GM12873 (cell line): ENCODE measurements at regions not wholly inside any gene's neighbourhood (a gene's known extent, or its start where the extent isn't known, plus 50 kb on each side); places are given as distances from the start of the nearest gene placed in this dataset.

Experiments used
- TF ChIP-seq, protein P1 (sequence below): IDR thresholded peaks from 2 replicates; pipeline ENCODE4 v1.5.1; 2012; ENCODE audit warnings: low read depth, mild to moderate bottlenecking, moderate library complexity, low read length, control low read depth; ENCODE audit not compliant: insufficient read depth; ENCODE audit errors: missing control alignments

DNA sequence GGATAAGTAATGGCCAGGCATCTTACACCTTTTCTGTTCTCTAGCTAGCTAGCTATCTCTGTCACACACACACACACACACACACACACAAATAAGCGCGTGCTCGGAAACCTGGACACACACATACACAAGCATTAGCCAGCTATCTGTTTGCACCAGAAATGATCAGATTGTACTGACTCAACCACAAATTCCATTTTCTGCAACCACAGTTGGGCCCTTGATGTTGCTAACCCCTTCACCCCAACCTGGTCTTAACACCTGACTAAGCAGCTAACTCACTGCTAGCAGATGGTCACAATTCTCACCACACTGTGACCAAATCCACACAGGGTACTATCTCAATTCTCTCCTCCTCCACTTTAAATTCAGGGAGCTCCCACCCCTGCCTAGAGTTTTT lies 183.0 kb upstream of the THBS1 start:
- TF ChIP-seq, protein P1, sequence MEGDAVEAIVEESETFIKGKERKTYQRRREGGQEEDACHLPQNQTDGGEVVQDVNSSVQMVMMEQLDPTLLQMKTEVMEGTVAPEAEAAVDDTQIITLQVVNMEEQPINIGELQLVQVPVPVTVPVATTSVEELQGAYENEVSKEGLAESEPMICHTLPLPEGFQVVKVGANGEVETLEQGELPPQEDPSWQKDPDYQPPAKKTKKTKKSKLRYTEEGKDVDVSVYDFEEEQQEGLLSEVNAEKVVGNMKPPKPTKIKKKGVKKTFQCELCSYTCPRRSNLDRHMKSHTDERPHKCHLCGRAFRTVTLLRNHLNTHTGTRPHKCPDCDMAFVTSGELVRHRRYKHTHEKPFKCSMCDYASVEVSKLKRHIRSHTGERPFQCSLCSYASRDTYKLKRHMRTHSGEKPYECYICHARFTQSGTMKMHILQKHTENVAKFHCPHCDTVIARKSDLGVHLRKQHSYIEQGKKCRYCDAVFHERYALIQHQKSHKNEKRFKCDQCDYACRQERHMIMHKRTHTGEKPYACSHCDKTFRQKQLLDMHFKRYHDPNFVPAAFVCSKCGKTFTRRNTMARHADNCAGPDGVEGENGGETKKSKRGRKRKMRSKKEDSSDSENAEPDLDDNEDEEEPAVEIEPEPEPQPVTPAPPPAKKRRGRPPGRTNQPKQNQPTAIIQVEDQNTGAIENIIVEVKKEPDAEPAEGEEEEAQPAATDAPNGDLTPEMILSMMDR: no peak

DNA sequence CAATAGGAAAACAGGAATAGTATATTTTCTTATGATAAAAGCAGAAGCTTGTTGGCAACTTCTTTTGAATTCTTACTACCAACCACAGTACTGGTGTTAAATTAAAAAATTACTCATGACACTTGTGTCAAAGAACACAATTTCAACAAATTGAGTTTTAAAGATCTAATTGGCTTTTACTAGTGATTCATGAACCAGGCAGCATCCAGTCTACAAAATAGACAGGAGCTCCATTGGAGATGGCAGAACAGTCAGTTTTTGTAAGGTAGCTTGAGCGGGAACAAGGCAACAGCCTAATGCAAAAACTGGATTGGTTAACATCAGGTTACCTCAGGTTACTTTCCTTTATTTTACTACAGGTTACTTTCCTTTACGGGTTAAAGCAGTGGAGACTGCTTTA lies 181.3 kb upstream of the THBS1 start:
- TF ChIP-seq, protein P1: no peak

DNA sequence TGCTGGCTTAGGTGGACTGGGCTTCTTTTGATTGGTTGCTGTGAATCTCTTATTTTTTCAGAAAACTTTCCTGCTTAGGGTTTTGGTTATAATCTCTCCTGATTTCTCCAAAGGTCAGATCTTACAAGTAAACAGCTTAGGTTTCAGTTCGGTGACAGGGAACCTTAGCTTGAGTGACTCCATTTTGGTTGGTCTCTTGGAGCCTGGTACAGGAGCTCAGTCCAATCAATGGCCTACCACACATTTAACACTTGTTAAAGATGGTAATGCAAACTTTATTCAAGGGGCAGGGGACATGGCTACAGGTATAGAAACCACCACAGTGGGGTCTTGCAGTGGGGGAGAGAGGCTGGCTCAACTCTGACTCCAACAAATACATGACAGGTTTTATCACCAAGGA lies 180.9 kb upstream of the THBS1 start:
- TF ChIP-seq, protein P1: no peak

DNA sequence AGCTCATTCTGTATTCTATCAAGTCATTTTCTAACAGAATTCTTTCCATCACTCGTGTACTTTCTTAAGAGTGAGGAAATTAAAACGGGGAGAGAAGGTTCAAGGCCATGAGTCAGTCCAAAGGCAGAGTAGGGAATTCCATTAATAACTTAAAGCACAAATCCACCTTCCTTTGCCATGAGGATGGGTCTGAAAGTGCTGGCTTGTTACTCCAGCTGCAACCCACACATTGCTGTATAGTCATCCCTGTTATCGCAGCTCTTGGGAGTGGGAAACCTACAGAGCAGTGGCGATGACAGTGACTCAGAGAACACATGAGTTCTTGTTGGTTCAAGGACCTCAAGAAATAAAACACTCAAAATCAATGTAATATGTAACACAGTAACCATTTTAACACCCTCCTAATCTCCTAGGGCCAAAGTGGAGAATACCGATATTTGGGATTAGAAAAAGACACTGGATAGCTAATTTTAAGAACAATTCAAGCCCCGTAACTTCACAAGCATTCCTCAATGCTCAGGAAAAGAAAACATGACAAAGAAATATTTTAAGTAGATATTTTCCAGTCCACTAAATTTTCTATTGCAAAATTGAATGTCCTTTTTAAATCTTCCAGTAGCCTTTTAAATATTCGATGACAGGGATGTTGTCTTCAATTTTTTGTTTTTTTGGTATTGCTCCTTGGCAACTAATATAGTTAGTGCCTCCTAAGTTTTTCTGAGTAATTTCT lies 179.9 kb upstream of the THBS1 start:
- TF ChIP-seq, protein P1: no peak

DNA sequence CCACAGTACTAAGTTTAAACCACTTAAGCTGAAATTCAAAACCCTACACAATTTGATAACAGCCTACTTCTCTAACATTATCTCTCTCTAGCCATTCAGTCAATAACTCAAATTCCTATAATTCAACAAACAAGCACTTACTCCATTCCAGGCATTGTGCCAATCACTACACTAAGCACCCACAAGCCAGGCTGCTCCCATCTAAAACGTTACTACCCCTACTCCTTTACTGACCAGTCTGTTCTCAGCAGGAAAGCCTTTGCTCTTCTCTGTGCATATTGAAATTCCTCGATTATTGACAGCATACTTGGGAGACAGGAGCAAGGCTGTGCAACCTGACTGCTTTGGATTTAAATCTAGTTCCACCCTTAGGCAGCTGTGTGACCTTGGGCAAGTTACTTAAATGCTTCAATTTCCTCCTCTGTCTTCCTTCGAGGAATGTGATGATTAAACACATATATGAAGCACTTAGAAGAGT lies 177.2 kb upstream of the THBS1 start:
- TF ChIP-seq, protein P1: no peak

DNA sequence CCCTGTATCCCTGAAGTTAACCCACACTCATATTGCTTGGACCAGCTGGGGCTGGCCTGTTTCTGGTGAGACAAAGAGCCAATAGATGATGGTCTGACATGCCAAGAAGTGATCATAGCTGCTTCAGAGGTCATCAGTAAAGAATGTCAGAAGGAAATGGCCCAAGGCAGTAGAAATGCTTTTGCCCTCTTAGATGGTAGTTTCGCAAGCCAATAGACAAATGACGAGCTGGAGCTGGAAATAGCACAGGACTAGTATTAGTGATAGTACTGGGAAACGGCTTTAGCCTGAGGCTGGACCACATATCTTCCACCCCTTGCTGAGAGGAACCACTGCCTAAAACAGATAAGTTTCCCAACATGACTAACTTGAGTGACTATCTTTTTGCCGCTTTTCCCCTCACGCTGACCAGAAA lies 176.1 kb upstream of the THBS1 start:
- TF ChIP-seq, protein P1: no peak

DNA sequence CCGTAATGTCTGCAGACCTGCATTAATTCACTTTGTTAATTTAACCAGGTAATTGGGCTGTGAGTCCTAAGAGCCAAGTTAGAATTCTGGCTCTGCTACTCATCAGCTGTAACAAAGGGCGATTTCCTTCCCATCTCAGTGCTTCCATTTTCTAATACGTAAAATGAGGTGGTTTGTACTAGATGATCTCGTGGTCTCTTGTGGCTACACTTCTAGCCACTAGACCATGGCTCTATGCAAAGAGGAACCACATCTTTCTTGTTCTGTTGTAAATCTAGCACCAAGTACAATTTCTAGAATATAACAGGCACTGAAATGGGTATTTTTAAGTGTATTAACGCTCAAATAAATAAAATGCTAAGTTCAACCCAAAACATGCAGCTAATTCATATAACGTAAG lies 174.4 kb upstream of the THBS1 start:
- TF ChIP-seq, protein P1: no peak

DNA sequence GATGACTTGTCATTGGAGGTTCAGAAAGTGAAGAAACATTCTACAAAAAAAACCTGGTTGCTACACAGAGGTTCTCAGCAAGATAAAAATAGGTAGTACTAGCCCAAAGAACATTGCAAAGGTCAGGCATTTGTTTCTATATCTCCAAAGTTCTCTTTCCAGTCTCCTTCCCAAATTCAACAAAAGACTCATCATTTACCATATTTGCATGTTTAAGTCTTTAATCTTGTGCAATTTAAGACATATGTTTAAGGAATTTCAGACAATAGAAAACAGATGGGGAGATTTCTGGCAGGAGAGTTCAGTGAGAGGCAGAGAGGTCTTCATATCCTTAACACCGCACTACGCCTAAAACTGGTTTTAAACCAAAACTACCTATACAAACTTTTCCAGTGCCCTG lies 173.8 kb upstream of the THBS1 start:
- TF ChIP-seq, protein P1: no peak
